Activated naive CD8-positive, alpha-beta T cell treated with anti-CD3 and anti-CD28 coated beads, Interleukin-2, amount 10 ng/mL, durations not matched to agents 7 days and 5 days (primary cell): ENCODE measurements at regions not wholly inside any gene's neighbourhood (a gene's known extent, or its start where the extent isn't known, plus 50 kb on each side); places are given as distances from the start of the nearest gene placed in this dataset.
"Not testable (repeated sequence)": the region's sequence is repeated elsewhere in the genome, so short reads cannot be mapped to it uniquely, and the experiment has no call there.

Experiments used
- ATAC-seq: fragments of 150-1000 bp; cut with Tn5 transposase; one replicate; pipeline ENCODE4 v1.10.0; 2021; ENCODE audit warnings: low read depth, moderate library complexity
- POLR2A ChIA-PET: fragments of 350-600 bp; sonication (Branson Sonifier 250); formaldehyde crosslinking; loops from one replicate; lab custom pipeline; 2021; ENCODE audit warnings: antibody characterized with exemption; lab: Charles Lee
- DNase-seq: peaks from one replicate; pipeline ENCODE4 v3.0.0; 2021
- H3K27ac Mint-ChIP-seq: one replicate; pipeline ENCODE4 v1.8.0; 2022; ENCODE audit warnings: mild to moderate bottlenecking, mixed read lengths
- H3K27me3 Mint-ChIP-seq: one replicate; pipeline ENCODE4 v1.8.0; 2022; ENCODE audit warnings: mild to moderate bottlenecking, moderate library complexity, mixed read lengths
- H3K36me3 Mint-ChIP-seq: one replicate; pipeline ENCODE4 v1.8.0; 2021; ENCODE audit warnings: mild to moderate bottlenecking, mixed read lengths
- H3K4me1 Mint-ChIP-seq: one replicate; pipeline ENCODE4 v1.8.0; 2021; ENCODE audit warnings: mixed read lengths
- H3K4me3 Mint-ChIP-seq: one replicate; pipeline ENCODE4 v1.8.0; 2022; ENCODE audit warnings: mild to moderate bottlenecking, moderate library complexity, mixed read lengths
- H3K9me3 Mint-ChIP-seq: one replicate; pipeline ENCODE4 v1.8.0; 2021; ENCODE audit warnings: mixed read lengths

- H3K27ac Mint-ChIP-seq = no peak overlapping the region
- no peaks in the 10 kb centered on the region for H3K4me1 Mint-ChIP-seq
- H3K9me3 Mint-ChIP-seq = no peaks in the 10 kb centered on the region
Measured at GRCh38 chr16:54985156-54985555, 54.5 kb downstream of the IRX5 start.

DNA sequence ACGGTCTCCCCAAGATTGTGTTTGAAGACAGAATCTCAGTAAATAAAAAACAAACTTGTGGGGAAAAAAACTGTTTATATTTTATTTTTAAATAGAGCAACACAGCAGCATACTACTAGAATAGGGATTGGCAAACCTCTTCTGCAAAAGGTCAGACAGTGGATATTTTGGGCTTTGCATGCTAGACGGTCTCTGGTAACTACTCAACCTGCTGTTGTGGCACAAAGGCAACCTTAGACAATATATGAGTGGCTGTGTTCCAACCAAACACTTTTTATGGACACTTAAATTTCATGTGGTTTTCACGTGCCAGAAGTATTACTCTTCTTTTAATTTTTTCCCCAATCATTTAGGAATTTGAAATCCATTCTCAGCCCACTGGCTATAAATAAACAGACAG, 55.0 kb downstream of the IRX5 start:
- POLR2A ChIA-PET = no interaction called here
- Mint-ChIP-seq H3K4me3 (no peak overlapping the region), H3K27me3 (no peaks in the 10 kb centered on the region), H3K27ac (no peak overlapping the region), H3K9me3 (no peaks in the 10 kb centered on the region), H3K36me3 (no peaks in the 10 kb centered on the region), H3K4me1 (no peaks in the 10 kb centered on the region)
- no peak for ATAC-seq
- no peak for DNase-seq

More at GRCh38 chr16:54985156-54985555, 54.5 kb downstream of the IRX5 start:
- DNase-seq (no peak), ATAC-seq (no peak)
- Mint-ChIP-seq H3K4me3 (no peak overlapping the region), H3K27me3 (no peaks in the 10 kb centered on the region), H3K36me3 (no peaks in the 10 kb centered on the region)
- POLR2A ChIA-PET = no interaction called here

DNA sequence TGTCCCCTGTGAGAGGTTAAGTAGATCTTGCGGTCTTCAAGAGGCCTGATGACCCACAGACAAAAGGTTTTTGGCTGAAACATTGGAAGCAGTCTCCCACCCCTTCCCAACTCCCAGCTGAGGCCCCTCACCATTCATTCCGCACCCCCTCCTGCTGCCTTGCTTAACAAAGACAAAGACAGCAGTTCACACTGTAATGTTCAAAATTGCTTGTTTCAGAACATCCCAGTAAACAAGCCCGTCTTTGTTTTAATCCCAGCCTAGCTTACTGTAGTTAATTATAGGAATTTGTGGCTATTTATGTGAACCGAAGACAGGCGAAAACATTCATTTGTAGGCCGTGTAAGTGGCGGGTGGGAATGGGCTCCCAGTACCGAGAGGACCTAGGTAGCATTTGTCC, 55.7 kb downstream of the IRX5 start:
- POLR2A ChIA-PET = no interaction called here
- Mint-ChIP-seq H3K27me3 (no peaks in the 10 kb centered on the region), H3K4me3 (no peak overlapping the region), H3K36me3 (no peaks in the 10 kb centered on the region), H3K9me3 (no peaks in the 10 kb centered on the region), H3K27ac (no peak overlapping the region), H3K4me1 (no peaks in the 10 kb centered on the region)
- DNase-seq (no peak), ATAC-seq (no peak)

DNA sequence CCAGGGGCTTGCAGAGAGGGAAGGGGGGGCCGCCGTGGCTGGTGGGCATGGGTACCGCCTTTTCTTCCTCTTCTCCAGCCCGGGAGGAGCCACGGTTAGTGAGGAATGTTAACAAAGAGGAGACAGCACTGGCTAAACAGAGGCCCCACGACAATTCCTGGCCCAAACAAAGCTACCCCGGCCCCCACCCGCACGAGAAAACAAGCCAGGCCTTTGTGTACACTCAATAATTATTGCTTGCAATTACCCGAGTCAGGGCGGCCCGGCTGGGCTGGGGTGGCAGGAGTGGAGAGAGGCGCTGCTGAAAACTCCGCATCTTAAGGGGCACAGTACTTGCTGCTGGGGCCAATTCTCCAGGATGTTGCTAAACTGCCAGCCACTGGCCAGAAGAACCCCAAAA, 56.4 kb downstream of the IRX5 start:
- Mint-ChIP-seq H3K36me3 (no peaks in the 10 kb centered on the region), H3K4me3 (no peak overlapping the region)
- POLR2A ChIA-PET = no interaction called here

GRCh38 chr16:54991525-54991924, 60.9 kb downstream of the IRX5 start:
- H3K9me3 Mint-ChIP-seq = no peaks in the 10 kb centered on the region
- no peak overlapping the region for H3K4me3 Mint-ChIP-seq
- H3K36me3 Mint-ChIP-seq = no peaks in the 10 kb centered on the region
- no peak overlapping the region for H3K27ac Mint-ChIP-seq
- no peak for ATAC-seq
- DNase-seq = no peak
- H3K27me3 Mint-ChIP-seq = no peaks in the 10 kb centered on the region
- no peaks in the 10 kb centered on the region for H3K4me1 Mint-ChIP-seq
- POLR2A ChIA-PET = no interaction called here

More for the DNA sequence above, 56.4 kb downstream of the IRX5 start:
- H3K27me3 Mint-ChIP-seq = no peaks in the 10 kb centered on the region
- H3K27ac Mint-ChIP-seq = no peak overlapping the region
- no peak for ATAC-seq
- no peaks in the 10 kb centered on the region for H3K9me3 Mint-ChIP-seq
- H3K4me1 Mint-ChIP-seq = no peaks in the 10 kb centered on the region
- no peak for DNase-seq

DNA sequence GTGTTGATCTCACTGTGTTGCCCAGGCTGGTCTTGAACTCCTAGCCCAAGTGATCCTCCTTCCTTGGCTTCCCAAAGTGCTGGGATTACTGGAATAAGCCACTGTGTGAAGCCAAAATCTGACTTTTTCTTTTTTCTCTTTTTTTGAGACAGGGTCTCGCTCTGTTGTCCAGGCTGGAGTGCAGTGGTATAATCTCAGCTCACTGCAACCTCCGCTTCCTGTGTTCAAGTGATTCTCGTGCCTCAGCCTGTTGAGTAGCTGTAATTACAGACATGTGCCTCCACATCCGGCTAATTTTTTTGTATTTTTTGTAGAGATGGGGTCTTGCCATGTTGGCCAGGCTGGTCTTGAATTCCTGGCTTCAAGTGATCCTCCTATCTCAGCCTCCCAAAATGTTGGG, 61.3 kb downstream of the IRX5 start:
- ATAC-seq, H3K9me3 Mint-ChIP-seq, H3K27me3 Mint-ChIP-seq, H3K4me1 Mint-ChIP-seq, H3K4me3 Mint-ChIP-seq, H3K27ac Mint-ChIP-seq, POLR2A ChIA-PET, H3K36me3 Mint-ChIP-seq, DNase-seq: not testable (repeated sequence)

GRCh38 chr16:54993106-54993895, 62.6 kb downstream of the IRX5 start:
- POLR2A ChIA-PET = no interaction called here
- ATAC-seq (no peak), DNase-seq (no peak)
- no peaks in the 10 kb centered on the region for H3K27me3 Mint-ChIP-seq
- no peaks in the 10 kb centered on the region for H3K4me1 Mint-ChIP-seq
- no peak overlapping the region for H3K4me3 Mint-ChIP-seq
- no peaks in the 10 kb centered on the region for H3K36me3 Mint-ChIP-seq
- H3K27ac Mint-ChIP-seq = no peak overlapping the region
- H3K9me3 Mint-ChIP-seq = no peaks in the 10 kb centered on the region

GRCh38 chr16:54996186-54996585, 65.5 kb downstream of the IRX5 start:
- H3K27ac Mint-ChIP-seq = no peak overlapping the region

DNA sequence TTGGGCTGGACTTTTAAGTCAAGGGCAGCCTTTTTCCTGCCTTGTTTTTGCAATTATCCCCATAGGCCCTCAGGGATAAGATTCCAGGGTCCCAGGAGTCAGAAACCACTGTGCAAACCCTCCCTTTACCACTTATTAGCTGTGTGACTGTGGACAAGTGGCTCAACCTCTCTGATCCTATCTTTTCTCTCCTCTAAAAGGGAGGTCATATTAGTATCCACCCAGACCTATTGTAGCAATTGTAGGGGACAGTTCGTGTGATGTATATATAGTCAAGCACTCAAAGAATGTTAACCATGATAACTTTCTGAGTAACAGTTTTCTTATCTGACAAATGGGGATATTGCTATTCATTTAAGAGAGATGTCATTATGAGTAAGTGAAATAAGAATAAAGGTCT, 68.2 kb downstream of the IRX5 start:
- POLR2A ChIA-PET = no interaction called here
- Mint-ChIP-seq H3K27me3 (no peaks in the 10 kb centered on the region), H3K4me1 (no peaks in the 10 kb centered on the region), H3K4me3 (no peak overlapping the region), H3K27ac (no peak overlapping the region), H3K9me3 (no peaks in the 10 kb centered on the region), H3K36me3 (no peaks in the 10 kb centered on the region)
- DNase-seq (no peak), ATAC-seq (no peak)

More at GRCh38 chr16:54996186-54996585, 65.5 kb downstream of the IRX5 start:
- ATAC-seq (no peak), DNase-seq (no peak)
- POLR2A ChIA-PET = no interaction called here
- H3K9me3 Mint-ChIP-seq = no peaks in the 10 kb centered on the region
- no peaks in the 10 kb centered on the region for H3K27me3 Mint-ChIP-seq
- H3K4me1 Mint-ChIP-seq = no peaks in the 10 kb centered on the region
- H3K4me3 Mint-ChIP-seq = no peak overlapping the region
- no peaks in the 10 kb centered on the region for H3K36me3 Mint-ChIP-seq

DNA sequence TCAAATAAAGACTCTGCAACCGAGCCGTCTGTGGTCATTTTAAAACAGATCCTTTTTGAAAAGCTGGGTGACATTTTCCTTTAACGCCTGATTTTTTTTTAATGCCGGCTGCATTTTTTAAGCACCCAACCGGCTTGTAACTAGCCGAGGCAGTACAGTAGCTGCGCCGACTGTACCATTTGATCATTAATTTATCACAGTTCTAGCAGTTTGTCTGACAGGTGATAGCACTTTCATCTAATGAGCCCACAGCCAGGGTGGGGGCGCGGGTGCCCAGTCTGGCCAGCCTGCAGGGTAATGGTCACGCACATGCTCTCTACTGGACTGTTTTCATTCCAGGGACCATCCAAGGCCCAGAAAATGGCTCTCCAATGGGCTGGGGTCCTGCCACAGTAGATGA, 68.8 kb downstream of the IRX5 start:
- DNase-seq (no peak), ATAC-seq (no peak)
- H3K27ac Mint-ChIP-seq = no peak overlapping the region
- POLR2A ChIA-PET = no interaction called here
- H3K36me3 Mint-ChIP-seq = no peaks in the 10 kb centered on the region
- H3K4me1 Mint-ChIP-seq = no peaks in the 10 kb centered on the region
- H3K27me3 Mint-ChIP-seq = no peaks in the 10 kb centered on the region
- no peaks in the 10 kb centered on the region for H3K9me3 Mint-ChIP-seq
- no peak overlapping the region for H3K4me3 Mint-ChIP-seq

DNA sequence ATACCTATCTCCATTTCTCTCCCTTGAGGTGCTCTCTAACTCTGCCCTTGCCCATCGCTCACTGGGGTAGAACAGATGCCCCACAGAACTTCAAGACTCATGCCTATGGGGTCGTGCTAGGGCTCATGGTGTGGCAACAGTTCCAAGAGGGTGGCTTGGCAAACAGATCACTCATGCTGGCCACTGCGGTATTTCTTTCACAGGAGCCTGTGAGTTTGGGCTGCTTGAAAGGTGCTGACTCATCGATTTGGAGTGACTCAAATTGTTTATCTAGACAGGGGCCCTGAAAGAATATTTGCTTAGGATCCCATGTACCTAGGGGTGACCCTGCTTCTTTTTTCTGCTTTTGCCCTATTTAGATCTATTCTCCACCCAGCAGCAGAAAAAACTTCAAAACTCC, 69.9 kb downstream of the IRX5 start:
- no peak overlapping the region for H3K27ac Mint-ChIP-seq
- DNase-seq (no peak), ATAC-seq (no peak)
- H3K36me3 Mint-ChIP-seq = no peaks in the 10 kb centered on the region
- H3K4me3 Mint-ChIP-seq = no peak overlapping the region
- POLR2A ChIA-PET = no interaction called here
- H3K27me3 Mint-ChIP-seq = no peaks in the 10 kb centered on the region
- H3K4me1 Mint-ChIP-seq = no peaks in the 10 kb centered on the region
- no peaks in the 10 kb centered on the region for H3K9me3 Mint-ChIP-seq

GRCh38 chr16:55001931-55002330, 71.3 kb downstream of the IRX5 start:
- Mint-ChIP-seq H3K4me1 (no peaks in the 10 kb centered on the region), H3K4me3 (no peak overlapping the region), H3K27me3 (no peaks in the 10 kb centered on the region), H3K36me3 (no peaks in the 10 kb centered on the region), H3K27ac (no peak overlapping the region), H3K9me3 (no peaks in the 10 kb centered on the region)
- ATAC-seq = no peak
- POLR2A ChIA-PET = no interaction called here
- DNase-seq = no peak

DNA sequence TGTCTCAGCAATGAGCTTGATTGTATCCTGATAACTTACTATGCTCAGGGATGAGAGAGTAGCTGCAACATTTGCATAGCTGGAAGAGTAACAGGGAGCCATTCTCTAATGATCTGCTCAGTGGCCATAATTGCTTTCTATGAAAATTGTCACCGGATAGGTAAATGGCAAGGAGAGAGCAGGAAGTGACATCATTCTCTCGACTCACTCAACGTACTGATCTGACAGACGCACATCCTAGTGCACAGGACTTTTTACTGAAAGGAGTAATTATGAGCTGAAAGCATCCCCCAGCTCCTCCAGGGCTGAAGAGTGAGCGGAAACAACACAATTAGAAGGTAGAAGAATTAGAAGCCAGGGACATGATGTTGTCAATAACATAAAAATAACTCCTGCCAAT, 71.8 kb downstream of the IRX5 start:
- Mint-ChIP-seq H3K27me3 (no peaks in the 10 kb centered on the region), H3K36me3 (no peaks in the 10 kb centered on the region), H3K4me3 (no peak overlapping the region), H3K9me3 (no peaks in the 10 kb centered on the region), H3K4me1 (no peaks in the 10 kb centered on the region), H3K27ac (no peak overlapping the region)
- POLR2A ChIA-PET = no interaction called here
- ATAC-seq (no peak), DNase-seq (no peak)

DNA sequence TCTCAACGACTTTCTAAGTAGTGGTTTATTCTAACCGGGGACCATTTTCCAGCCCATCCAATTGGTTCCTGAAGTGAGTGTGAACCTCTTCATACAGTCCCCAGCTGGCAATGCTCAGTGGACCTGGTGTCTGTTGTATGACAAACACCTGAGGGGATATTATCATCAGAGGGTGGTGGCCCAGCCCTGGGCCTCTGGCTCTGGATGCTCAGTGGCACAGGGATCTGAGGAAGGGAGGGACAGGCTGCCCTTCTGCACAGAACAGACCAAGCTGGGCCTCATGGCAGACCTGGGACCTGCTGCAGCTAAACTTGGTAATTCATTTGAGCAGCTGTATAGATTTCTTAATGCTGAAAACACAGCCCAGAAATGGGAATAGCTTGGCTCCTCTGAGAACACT, 72.6 kb downstream of the IRX5 start:
- H3K27ac Mint-ChIP-seq = no peak overlapping the region
- POLR2A ChIA-PET = interaction anchor here (0.8 kb wide), 1 partner anchor 14 kb away, joined by 3 read pairs; no protein-coding TSS in a partner anchor
- DNase-seq (no peak), ATAC-seq (no peak)
- no peaks in the 10 kb centered on the region for H3K9me3 Mint-ChIP-seq
- no peak overlapping the region for H3K4me3 Mint-ChIP-seq
- no peaks in the 10 kb centered on the region for H3K4me1 Mint-ChIP-seq
- H3K27me3 Mint-ChIP-seq = no peaks in the 10 kb centered on the region
- no peaks in the 10 kb centered on the region for H3K36me3 Mint-ChIP-seq
